ENCODE measurements at regions not wholly inside any gene's neighbourhood (a gene's known extent, or its start where the extent isn't known, plus 50 kb on each side); places are given as distances from the start of the nearest gene placed in this dataset.

GRCh38 chr15:89412905-89413411, 78.3 kb upstream of the POLG start:
- TF ChIP-seq CTCF (IDR thresholded peaks at IDR 0.05) = no peak

GRCh38 chr15:89410039-89410435, 75.4 kb upstream of the POLG start:
- no peak for TF ChIP-seq CTCF (IDR thresholded peaks at IDR 0.05)
- ATAC-seq (ENCODE audit: low FRiP score) (no peak), DNase-seq (ENCODE audit: low spot score) (no peak)

More at GRCh38 chr15:89412905-89413411, 78.3 kb upstream of the POLG start:
- ATAC-seq (ENCODE audit: low FRiP score) = no peak
- no peak for DNase-seq (ENCODE audit: low spot score)

GRCh38 chr15:89409184-89410038, 74.8 kb upstream of the POLG start:
- ATAC-seq (ENCODE audit: low FRiP score) = no peak
- TF ChIP-seq CTCF (IDR thresholded peaks at IDR 0.05) = no peak
- no peak for DNase-seq (ENCODE audit: low spot score)

- ATAC-seq (ENCODE audit: low FRiP score) (no peak), DNase-seq (ENCODE audit: low spot score) (no peak)
- no peak for TF ChIP-seq CTCF (IDR thresholded peaks at IDR 0.05)
These were observed 74.0 kb upstream of the POLG start for GRCh38 chr15:89408372-89409183.

- TF ChIP-seq CTCF (IDR thresholded peaks at IDR 0.05) = no peak
- no peak for ATAC-seq (ENCODE audit: low FRiP score)
These were observed 72.5 kb upstream of the POLG start for GRCh38 chr15:89406940-89407607.

GRCh38 chr15:89406218-89406939, 71.8 kb upstream of the POLG start:
- no peak for TF ChIP-seq CTCF (IDR thresholded peaks at IDR 0.05)
- no peak for DNase-seq (ENCODE audit: low spot score)
- no peak for ATAC-seq (ENCODE audit: low FRiP score)

More at GRCh38 chr15:89406940-89407607, 72.5 kb upstream of the POLG start:
- DNase-seq (ENCODE audit: low spot score) = no peak
